Endodermal cell (in vitro differentiated cells): ENCODE measurements at regions not wholly inside any gene's neighbourhood (a gene's known extent, or its start where the extent isn't known, plus 50 kb on each side); places are given as distances from the start of the nearest gene placed in this dataset.

Experiments
- DNase-seq: peaks from one replicate; pipeline ENCODE4 v3.0.0-alpha.2; 2017
- H3K27ac ChIP-seq: 2 replicates; pipeline ENCODE4 v1.5.1; 2013; ENCODE audit warnings: mild to moderate bottlenecking, low read depth, low read length, moderate library complexity
- H3K27me3 ChIP-seq: 2 replicates; pipeline ENCODE4 v1.6.1; 2013; ENCODE audit warnings: mild to moderate bottlenecking, low read length, moderate library complexity; ENCODE audit not compliant: insufficient read depth, control insufficient read depth, poor library complexity, severe bottlenecking
- H3K36me3 ChIP-seq: 2 replicates; pipeline ENCODE4 v1.7.0; 2013; ENCODE audit warnings: mild to moderate bottlenecking, low read length, moderate library complexity; ENCODE audit not compliant: control insufficient read depth, insufficient read depth
- H3K4me1 ChIP-seq: one replicate; pipeline ENCODE4 v1.7.0; 2013; ENCODE audit warnings: low read length; ENCODE audit not compliant: control insufficient read depth, insufficient read depth
- H3K4me3 ChIP-seq: 2 replicates; pipeline ENCODE4 v1.5.1; 2013; ENCODE audit warnings: mild to moderate bottlenecking, low read length, moderate library complexity
- H3K9ac ChIP-seq: 2 replicates; pipeline ENCODE4 v1.6.1; 2013; ENCODE audit warnings: mild to moderate bottlenecking, low read length, moderate library complexity; ENCODE audit not compliant: poor library complexity, severe bottlenecking; ENCODE audit errors: extremely low read depth
- H3K9me3 ChIP-seq: 2 replicates; pipeline ENCODE4 v1.6.1; 2013; ENCODE audit warnings: mild to moderate bottlenecking, low read length, moderate library complexity; ENCODE audit not compliant: control insufficient read depth
- H3K27ac Mint-ChIP-seq: 2 replicates; pipeline ENCODE4 v1.8.0; 2020; ENCODE audit warnings: mixed read lengths
- H3K27me3 Mint-ChIP-seq: 2 replicates; pipeline ENCODE4 v1.8.0; 2021; ENCODE audit warnings: mild to moderate bottlenecking, mixed read lengths; ENCODE audit not compliant: insufficient read depth
- H3K36me3 Mint-ChIP-seq: 2 replicates; pipeline ENCODE4 v1.8.0; 2020; ENCODE audit warnings: low read depth, mixed read lengths
- H3K4me1 Mint-ChIP-seq: 2 replicates; pipeline ENCODE4 v1.8.0; 2020; ENCODE audit warnings: mixed read lengths
- H3K4me3 Mint-ChIP-seq: 2 replicates; pipeline ENCODE4 v1.8.0; 2020; ENCODE audit warnings: mild to moderate bottlenecking, moderate library complexity, mixed read lengths
- H3K9me3 Mint-ChIP-seq: 2 replicates; pipeline ENCODE4 v1.8.0; 2020; ENCODE audit warnings: mild to moderate bottlenecking, mixed read lengths
- whole genome bisulfite sequencing, 2 experiments: methylation state at CpG; one replicate each; pipeline versions ENCODE4 v1.1.5 to v1.1.7; 2013; ENCODE audit warnings: missing lambda C conversion rate in 2 of 2, mixed read lengths in 1 of 2; ENCODE audit not compliant: insufficient coverage in 1 of 2, insufficient read length in 1 of 2; 5-methylcytosine and 5-hydroxymethylcytosine counted together
- TF ChIP-seq, protein P1 (sequence below): fragments of 200-600 bp; sonication (generic); conservative IDR thresholded peaks from 2 replicates; pipeline ENCODE4 v1.5.0; 2021; ENCODE audit warnings: antibody characterized with exemption, mild to moderate bottlenecking

DNA sequence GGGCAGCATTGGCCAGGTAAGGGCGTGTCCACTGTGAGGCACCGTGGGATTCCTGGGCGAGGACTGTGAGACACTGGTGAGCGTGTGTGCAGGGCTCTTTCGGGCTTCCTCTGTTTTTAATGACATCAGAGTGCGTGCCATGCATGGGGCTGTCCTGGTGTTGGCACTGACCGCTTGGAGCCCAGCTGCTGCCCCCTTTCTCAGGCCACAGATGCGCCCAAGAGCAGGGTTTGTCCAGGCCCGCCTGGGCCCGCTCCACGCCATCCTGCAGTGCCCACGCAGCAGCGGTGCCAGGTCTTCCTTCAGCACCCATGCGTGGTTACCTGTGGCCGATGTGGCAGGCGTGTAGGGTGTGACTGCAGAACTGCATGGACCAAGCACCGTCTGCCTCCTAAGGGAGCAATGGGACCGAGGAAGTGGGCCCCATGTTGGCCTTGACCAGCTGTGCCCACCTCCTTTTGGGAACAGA is 72.3 kb upstream of the SEPTIN5 start:
- Histone ChIP-seq H3K9ac (no peak overlapping the region), H3K9me3 (peaks cover 11% of the 10 kb centered on the region), H3K27me3 (peaks cover 9% of the 10 kb centered on the region), H3K4me3 (no peak overlapping the region), H3K4me1 (no peaks in the 10 kb centered on the region), H3K36me3 (no peaks in the 10 kb centered on the region), H3K27ac (no peak overlapping the region)
- H3K4me3 Mint-ChIP-seq = peak overlapping the region; percentile 51
- DNase-seq = no peak
- H3K27ac Mint-ChIP-seq = no peak overlapping the region
- H3K27me3 Mint-ChIP-seq = peaks cover 12% of the 10 kb centered on the region
- TF ChIP-seq, protein P1, sequence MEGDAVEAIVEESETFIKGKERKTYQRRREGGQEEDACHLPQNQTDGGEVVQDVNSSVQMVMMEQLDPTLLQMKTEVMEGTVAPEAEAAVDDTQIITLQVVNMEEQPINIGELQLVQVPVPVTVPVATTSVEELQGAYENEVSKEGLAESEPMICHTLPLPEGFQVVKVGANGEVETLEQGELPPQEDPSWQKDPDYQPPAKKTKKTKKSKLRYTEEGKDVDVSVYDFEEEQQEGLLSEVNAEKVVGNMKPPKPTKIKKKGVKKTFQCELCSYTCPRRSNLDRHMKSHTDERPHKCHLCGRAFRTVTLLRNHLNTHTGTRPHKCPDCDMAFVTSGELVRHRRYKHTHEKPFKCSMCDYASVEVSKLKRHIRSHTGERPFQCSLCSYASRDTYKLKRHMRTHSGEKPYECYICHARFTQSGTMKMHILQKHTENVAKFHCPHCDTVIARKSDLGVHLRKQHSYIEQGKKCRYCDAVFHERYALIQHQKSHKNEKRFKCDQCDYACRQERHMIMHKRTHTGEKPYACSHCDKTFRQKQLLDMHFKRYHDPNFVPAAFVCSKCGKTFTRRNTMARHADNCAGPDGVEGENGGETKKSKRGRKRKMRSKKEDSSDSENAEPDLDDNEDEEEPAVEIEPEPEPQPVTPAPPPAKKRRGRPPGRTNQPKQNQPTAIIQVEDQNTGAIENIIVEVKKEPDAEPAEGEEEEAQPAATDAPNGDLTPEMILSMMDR = no peak
- WGBS, 2 experiments = 91 to 94% methylated on average over 14 to 18 of the region's 18 CpGs
- H3K9me3 Mint-ChIP-seq = peaks cover 8% of the 10 kb centered on the region
- no peaks in the 10 kb centered on the region for H3K36me3 Mint-ChIP-seq
- H3K4me1 Mint-ChIP-seq = no peaks in the 10 kb centered on the region

- Histone ChIP-seq H3K4me1 (no peaks in the 10 kb centered on the region), H3K27me3 (peaks cover 9% of the 10 kb centered on the region), H3K9me3 (peaks cover 22% of the 10 kb centered on the region), H3K9ac (no peak overlapping the region), H3K36me3 (no peaks in the 10 kb centered on the region), H3K4me3 (no peak overlapping the region), H3K27ac (no peak overlapping the region)
- Mint-ChIP-seq H3K9me3 (peaks cover 19% of the 10 kb centered on the region), H3K4me1 (no peaks in the 10 kb centered on the region), H3K36me3 (peaks cover 3% of the 10 kb centered on the region), H3K27me3 (peaks cover 16% of the 10 kb centered on the region), H3K27ac (no peak overlapping the region), H3K4me3 (no peak overlapping the region)
- TF ChIP-seq, protein P1 = no peak
- 91 to 93% methylated on average over 11 to 13 of the region's 13 CpGs for WGBS, 2 experiments
- peak; percentile 15 for DNase-seq
Observed at GRCh38 chr22:19643448-19644313, 70.6 kb upstream of the SEPTIN5 start.

DNA sequence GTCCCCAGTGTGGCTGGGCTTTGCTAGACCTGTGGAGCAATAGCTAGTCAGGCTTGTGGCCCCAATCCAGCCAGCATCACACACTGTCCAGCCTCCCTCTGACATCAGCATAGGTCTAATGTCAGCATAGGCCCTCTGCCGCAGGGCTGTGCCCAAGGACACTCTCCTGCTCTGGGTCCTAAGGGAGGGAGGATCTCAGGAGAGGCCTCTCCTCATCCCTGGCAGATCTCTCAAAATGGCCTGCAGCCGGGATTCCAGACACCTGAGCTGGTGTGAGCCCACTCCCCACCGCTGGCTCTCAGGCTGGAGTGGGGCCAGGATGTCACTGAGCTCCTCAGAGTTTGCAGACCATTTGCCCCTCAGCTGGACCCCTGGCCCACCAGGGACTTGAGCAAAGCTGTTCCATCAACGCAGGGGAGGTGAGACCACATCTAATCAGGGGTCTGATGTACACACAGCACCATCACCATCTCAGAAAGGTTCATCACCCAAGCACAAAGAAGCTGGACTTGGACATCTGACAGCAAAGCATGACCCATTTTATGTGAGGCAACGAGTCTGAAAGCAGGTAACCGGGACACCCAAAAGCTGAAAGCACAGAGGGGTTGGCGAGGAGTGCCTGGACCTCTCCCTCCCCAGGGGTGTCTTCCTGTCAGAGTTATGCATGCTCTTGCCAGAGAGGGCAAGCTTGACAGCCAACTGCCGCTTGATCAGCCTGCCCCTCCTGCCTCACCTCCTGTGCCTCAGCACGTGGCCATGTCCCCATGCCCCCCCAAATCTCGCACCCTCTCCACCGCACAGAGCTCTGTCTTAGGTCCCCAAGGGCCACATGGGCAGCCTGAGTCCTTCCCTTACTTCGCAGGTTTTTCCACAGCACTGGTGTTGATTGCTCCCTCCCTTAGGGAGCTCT is 69.7 kb upstream of the SEPTIN5 start:
- Histone ChIP-seq H3K36me3 (no peaks in the 10 kb centered on the region), H3K4me3 (no peak overlapping the region), H3K27me3 (peaks cover 9% of the 10 kb centered on the region), H3K9me3 (peaks cover 30% of the 10 kb centered on the region), H3K9ac (no peak overlapping the region), H3K27ac (no peak overlapping the region), H3K4me1 (no peaks in the 10 kb centered on the region)
- DNase-seq = peak; percentile 44
- Mint-ChIP-seq H3K27me3 (peaks cover 16% of the 10 kb centered on the region), H3K27ac (no peak overlapping the region), H3K9me3 (peaks cover 26% of the 10 kb centered on the region), H3K4me1 (no peaks in the 10 kb centered on the region), H3K4me3 (no peak overlapping the region), H3K36me3 (peaks cover 5% of the 10 kb centered on the region)
- TF ChIP-seq, protein P1 = no peak
- WGBS, 2 experiments = 84 to 88% methylated on average over 8 to 12 of the region's 12 CpGs
